Tongue (tissue), 1 donor: ENCODE measurements at regions not wholly inside any gene's neighbourhood (a gene's known extent, or its start where the extent isn't known, plus 50 kb on each side); places are given as distances from the start of the nearest gene placed in this dataset.
"Not testable (repeated sequence)": the region's sequence is repeated elsewhere in the genome, so short reads cannot be mapped to it uniquely, and the experiment has no call there.

ENCODE experiments used
- DNase-seq: peaks from one replicate; pipeline ENCODE4 v3.0.0-alpha.2; 2015

DNA sequence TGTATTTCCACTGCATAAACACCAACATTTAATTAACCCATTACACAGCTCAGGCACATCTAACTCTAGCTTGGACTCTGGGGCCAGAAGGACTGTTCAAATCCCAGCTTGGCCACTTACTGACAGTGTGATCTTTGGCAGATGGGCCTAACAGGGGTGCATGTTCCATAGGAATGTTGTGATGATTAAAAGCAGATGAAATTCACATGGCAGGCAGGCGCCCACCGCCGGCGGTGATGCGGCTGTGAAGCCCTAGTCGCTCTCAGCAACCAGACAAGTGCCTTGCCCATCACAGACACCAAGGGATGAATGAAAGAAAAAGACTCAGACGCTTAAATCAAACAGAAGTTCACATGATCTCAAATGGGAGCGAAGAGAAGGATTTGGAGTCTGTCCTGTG is 84.6 kb upstream of the WSB1 start:
- DNase-seq = no peak

DNA sequence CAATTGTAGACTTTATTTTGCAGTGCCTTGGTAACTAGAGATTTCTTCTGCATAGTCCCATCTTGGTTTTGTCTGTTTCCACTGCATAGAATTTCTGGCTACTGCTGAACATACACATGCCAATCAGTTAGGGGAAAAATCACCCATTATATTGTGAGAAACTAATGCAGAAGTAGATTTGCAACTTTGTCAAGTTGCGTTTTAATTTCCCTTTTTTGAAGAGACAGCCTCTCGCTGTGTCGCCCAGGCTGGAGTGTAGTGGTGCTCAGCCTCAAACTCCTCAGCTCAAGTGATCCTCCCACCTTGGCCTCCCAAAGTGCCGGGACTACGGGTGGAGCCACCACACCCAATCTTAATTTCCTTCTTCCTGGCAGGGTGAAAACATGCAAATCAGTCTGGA is 83.1 kb upstream of the WSB1 start:
- DNase-seq = not testable (repeated sequence)

DNA sequence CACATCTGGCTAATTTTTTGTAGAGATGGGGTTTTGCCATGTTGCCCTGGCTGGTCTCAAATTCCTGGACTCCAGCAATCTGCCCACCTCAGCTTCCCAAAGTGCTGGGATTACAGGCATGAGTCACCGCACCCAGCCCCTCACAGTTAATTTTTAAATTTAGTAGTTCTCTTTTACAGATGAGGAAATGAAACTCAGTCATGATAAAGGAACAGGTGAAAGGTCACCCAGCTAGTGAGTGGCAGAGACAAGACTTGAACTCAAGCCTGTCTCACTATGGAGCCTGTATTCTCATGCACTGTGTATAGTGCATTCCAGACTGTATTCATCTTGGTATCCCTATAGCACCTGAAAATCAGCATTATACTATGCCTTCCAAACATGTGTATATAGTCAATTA is 77.1 kb upstream of the WSB1 start:
- DNase-seq = no peak

DNA sequence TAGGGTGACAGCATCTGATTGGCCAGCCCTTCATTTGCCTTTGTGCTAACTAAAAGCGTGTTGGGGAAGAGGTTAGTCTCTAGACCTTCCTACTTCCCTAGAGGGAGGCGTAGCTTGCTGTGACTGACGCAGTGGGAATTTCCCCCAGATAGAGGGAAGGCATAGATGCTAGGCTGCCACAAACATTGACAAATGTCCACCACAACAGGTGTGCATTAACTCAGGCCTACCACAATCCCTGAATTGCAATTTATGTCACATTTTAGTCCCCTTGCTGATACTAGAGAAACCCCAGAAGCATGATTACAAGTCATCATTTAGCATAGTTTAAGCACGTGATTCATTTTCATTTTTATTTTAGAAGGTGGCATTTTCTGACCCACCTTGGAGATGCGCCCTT is 76.3 kb upstream of the WSB1 start:
- DNase-seq = no peak

DNA sequence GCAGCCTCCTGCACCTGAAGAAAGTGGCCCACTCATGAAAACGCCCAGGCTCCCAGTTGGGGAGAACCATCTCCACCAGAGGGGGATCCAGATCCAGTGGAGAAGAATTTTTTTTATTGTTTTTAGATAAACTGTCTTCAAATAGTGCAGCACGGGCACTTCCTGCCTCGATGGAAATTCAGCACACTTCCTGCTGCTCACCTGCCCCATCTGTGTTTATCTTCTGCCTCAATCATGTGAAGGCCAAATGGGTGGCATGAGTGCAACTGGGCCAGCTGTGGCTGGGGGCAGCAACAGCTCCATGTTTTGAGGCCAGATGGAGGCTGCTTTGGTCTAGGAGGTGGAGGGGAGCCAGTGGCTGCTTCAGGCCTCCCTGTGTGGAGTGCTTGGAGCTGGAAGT is 75.9 kb upstream of the WSB1 start:
- DNase-seq = no peak

DNA sequence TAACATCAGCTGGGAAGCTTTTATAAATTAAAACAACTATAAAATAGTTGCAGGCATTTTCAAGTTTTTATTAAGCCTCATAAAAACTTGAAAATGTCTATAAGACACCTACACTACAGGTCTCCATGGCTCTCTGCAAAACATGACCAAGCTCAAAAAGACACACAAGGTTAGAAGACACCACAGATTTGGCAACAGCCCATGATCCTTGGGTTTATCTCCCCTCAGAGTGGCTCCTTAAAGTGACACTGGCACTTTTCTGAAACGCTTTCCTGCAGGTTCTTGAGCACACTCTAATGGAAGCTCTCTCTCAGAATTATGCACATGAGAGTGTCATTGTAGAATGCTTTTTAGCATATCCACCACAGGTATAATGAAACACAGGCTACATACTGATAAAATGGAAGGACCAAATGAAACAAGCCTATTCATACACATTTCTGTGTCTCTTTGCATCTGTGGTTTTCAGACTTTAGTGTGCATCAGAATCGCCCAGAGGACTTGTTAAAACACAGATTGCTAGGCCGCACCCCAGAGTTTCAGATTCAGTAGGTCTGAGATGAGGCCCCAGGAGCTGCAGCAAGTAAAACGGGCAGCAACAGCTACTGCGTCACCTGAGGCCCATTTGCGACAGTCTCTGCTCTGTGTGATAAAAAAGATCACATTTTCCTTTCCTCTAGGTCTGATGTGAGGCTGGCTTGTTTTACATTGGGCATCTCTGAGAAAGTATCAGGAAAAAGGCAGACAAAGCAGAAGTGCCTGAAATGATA is 75.0 kb upstream of the WSB1 start:
- no peak for DNase-seq

DNA sequence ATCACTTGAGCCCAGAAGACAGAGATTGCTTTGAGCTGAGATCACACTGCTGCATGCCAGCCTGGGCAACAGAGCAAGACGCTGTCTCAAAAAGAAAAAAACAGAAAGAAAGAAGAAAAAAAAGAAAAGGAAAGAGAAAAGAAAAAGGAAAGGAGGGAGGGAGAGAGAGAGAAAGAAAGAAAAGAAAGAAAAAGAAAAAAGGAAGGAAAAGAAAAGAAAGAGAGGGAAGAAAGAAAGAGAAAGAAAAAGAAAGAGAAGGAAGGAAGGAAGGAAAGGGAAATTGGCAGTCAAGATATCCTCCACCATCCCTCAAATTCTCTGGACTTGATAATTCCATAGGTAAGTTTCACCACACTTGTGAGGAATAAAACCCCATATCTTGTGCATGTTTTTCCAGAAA is 71.4 kb upstream of the WSB1 start:
- DNase-seq = no peak

DNA sequence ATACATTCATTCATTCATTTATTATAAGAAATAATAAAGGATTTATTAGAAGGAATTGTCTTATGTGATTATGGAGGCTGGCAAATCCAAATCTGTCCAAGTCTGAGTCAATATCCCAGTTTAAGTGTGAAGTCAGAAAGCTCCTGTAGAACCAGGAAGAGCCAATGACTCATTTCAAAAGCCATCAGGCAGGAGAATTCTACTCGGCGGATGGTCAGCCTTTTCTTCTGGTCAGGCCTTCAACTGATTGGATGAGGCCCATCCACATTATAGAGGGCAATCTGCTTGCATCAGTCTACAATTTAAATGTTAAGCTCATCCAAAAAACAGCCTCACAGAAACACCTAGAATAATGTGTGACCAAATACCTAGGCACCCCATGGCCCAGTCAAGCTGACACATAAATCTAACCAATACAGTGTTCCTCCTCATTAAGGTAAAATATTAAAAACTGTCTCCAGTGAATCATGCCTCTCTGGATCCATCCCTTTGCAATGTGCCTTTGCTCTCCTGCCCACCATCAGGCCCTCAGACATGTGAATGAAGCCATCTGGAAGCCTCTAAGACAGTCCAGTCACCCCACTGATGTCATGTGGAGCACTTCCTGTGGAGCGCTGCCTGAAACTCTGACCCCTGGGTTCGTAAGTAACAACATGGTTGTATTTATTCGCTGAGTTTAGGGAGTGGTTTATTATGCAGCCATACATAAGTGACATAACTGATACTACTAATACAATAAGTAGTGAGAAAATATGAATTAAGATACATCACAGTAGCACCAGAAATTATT is 69.2 kb upstream of the WSB1 start:
- no peak for DNase-seq

DNA sequence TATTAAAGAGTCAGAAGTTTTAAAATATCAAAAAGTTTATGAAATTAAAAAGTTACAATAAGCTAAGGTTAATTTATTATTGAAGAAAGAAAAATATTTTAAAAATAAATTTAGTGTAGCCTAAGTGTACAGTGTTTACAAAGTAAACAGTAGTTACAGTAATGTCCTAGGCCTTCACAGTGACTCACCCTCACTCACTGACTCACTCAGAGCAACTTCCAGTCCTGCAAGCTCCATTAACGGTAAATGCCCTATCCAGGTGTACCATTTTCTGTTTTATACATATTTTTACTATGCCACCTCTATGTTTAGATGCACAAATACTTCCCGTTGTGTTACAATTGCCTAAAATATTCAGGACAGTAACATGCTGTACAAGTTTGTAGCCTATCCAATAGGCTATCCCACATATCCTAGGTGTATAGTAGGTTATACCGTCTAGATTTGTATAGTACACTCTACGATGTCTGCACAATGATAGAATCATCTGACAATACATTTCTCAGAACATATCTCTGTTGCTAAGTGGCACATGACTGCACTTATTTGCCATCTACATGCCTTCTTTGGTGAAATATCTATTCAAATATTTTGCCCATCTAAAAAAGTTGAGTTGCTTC is 67.2 kb upstream of the WSB1 start:
- DNase-seq = no peak

DNA sequence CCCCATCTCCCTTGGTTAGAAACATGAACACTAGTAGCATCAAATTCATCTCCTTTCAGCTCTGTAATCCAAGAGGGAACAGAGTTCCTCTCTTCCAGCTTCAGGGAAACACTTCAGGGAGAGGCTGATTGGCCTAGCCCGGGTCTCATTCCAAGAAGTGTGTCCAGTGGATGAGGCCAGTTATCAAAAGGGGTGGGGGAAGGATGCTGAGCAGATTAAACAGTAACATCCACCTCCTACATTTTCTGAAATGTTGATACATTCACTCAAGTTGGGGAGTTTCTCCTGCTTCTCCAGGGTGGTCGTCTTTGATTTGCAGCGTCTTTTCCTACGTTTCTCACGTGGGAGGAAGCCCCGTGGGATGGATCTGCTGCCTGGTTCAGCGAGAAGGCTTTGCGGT is 62.9 kb upstream of the WSB1 start:
- no peak for DNase-seq

DNA sequence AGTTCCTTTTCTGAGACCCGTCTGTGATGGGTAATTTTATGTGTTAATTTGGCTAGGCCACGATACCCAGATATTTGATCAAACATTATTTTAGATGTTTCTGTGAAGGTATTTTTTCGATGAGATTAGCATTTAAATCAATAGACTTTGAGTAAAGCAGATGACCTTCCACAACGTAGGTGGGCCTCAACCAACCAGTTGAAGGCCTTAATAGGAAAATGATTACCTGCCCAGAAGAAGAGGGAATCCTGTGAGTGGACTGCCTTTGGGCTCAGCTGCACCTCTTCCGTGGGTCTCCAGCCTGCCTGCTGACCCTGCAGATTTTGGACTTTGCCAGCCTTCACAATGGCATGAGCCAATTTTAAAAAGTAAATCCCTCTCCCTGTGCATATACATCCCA is 61.6 kb upstream of the WSB1 start:
- no peak for DNase-seq

DNA sequence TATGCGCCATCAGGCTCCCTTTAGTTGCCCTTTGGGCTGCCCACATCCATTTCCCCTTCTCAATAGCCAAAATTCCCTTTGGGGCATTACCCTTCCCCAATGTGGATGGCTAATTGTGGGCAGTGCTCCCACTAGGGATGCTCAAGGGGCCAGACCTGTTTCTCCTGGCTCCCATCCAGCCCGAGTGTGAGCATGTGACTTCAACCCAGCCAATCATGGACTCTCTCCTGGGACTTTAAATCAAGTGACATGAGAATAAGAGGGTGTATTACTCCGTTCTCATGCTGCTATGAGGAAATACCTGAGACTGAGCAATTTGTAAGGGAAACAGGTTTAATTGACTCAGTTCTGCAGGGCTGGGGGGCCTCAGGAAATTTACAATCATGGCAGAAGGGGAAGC is 60.9 kb upstream of the WSB1 start:
- DNase-seq = no peak

DNA sequence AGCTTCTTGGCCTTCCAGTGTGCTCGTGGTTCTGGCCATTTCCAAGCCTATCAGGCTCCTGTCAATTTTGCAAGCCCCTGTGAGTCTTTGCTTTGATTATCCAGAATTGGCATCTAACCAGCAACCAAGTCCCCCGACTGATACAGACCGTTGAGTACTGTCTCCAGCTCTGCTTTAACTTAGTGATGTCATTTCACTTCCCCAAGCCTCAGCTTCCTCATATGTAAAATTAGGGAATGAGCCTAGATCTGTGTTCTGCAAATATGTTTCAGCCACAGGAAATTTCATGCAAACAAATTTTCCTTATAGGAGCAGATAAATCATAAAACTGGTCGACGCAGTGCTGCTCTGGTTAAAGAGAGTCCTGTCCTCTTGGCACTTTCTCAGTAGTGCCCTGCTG is 60.1 kb upstream of the WSB1 start:
- no peak for DNase-seq

DNA sequence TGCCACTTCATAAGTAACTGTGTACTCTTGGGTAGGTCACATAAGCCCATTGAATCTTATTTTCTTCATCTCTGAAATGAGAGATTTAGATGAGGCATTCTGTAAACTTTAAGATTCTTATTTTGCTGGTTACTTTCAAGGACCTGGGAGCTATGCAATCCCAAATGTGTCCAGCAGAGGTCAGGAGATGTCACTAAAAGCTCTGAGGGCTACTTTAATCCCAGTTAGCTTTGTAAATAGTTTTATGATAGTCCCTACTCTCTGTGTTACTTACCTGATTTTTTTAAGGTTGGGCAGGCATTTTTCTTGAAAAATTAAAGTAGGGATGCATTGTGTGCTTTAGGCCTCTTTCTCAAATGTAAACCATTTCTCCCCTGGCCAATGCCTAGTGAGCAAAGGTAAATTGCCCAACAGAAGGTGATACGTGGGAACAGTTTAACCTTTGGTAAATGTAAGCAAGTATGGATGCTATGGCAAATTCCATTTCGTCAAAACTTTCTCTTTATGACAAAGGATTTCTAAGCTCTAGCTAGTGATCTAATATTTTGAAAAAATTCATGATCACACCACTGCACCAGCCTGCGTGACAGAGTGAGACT is 57.1 kb upstream of the WSB1 start:
- DNase-seq = peak; percentile 89

DNA sequence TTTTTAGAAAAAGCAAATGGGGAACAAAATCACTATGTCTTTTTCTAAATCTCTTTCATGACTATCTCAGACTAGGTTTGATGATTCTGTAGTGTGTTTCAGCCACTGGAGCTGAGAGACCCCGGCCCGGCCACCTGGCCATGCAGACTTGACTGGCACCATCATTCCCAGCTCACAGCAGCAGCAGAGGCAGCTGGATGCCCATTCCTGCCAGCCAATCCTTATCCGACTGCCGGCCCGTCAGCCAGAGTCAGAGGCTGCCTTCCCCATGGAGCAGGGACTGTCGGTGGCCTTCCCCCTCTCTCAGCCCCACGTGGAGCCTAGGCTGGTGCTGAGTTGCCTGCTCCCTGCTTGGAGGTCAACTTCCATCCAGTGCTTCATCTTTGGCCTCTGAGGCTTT is 56.0 kb upstream of the WSB1 start:
- DNase-seq = no peak

DNA sequence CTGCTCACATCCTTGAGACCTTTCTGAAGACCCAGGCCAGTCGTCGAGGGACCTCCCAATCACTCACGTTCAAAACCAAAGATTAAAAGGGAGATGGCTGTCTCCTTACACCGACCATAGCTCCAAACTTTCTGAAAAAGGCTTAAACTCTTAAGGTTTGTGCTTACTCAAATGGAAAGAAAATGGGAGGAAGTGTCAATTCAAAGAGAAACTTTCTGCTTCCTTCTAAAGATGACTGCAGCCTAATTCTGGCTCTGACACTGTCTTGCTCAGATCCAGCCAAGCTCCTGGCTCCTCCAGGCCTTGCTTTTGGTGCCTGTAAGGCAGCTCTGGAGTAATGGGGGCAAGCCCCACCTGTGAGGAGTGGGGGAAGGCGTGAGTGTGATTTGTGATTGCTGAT is 54.9 kb upstream of the WSB1 start:
- DNase-seq = no peak

DNA sequence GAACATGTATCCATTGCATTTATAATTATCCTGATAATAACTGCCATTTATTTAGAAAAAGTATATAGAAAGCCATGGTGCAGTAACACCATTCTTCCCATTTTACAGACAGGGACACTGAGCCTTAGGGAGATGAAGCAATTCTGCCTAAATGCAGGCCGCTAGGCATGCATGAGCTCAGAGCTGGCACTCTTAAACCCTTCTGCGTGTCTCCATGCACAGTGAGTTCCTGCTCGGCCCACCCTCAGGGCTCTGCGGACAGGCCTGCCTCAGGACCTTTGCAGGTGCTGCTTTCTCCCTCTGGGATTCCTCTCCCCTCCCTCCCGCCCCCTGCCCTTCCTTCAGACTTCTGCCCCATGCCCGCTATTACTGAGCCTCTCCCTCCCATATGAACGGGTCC is 54.3 kb upstream of the WSB1 start:
- DNase-seq = no peak

DNA sequence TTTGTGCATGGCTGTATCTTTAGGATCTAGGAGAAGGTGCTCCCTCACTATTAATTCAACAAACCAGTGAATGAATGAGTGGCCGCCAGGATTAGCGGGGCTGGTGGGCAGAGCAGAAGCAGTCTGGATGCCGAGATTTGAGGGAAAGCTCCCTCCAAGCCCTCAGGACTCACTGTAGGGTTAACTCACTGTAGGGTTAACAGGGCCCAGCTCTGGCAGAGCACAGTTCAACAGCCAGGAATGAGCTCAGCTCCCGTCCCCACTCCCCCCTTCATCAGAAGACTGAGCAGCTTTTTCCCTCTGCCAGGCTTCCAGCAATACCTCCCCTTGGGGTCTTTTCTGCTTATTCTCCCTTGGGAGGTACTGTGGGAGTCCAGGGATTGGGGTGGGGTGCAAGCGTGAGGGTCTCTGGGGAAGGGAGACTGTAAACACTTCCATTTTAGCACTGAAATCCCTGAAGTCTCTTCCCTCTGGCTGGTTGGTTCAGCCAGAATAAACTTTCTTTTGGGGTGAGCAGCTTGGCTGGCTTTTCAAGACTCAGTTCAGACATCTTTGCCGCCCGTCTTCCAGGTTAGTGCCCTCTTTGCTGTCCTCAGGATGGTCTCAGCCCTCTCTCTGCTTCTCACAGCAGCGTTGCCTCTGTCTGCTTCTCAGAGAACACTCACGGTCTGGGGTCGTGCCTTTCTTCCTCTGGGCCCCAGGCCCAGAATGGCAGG is 53.7 kb upstream of the WSB1 start:
- DNase-seq = no peak

DNA sequence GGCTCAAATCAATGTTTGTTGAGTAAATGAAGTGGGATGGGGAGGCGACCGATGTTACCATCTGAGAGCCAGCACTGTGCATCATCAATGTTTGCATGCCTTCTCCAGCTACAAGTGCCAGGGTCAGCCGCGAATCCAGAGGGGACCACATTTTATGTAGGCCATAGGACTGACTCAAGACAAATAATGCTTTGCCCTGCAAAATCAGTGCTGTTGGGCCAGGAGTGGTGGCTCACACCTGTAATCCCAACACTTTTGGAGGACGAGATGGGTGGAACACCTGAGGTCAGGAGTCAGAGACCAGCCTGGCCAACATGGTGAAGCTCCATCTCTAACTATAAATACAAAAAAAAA is 53.1 kb upstream of the WSB1 start:
- DNase-seq = no peak

DNA sequence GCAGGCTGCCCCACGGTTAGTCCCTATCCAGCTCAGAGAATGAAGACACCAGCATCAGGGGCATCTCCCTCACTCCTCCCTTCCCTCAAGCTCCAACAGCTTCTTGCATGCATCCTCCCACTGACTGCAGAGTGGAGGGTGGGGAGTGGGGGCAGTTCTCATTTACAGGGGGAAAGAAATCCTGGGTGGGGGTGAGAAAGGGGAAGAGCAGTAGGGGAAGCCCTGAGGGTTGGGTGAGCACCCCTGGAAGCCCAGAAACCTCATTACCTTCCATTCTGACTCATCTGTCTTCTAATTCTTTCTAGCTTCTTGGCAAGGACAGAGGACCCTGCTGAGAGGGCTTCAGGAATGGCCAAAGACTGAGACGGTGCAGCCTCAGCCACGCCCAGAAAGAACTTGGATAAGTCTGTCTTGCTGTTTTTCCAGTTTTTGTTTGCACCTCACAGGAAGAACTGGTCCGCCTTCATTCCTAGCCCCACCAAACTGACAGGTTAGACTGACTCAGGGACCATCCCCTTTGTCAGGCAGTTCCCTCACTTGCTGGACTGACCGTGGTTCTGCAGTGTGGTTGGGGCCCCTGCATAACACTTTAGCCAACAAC is 52.5 kb upstream of the WSB1 start:
- peak; percentile 67 for DNase-seq

DNA sequence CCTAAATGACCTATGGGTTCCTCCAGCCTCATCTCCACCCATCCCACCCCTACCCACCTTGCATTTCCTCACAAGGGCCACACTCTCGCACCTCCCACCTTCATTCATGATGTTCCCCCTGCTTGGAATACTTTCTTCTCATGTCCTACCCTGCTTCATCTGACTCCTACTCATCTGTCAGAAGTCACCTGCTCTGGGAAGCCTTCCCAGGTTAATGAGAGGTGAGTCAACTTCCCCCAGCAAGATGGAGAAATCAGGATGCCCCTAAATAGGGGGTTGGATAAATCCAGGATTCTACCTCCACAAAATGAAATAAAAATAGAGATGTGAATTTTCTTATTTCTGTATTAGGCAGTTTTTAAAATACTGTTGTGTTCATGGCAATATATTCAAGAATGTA is 51.0 kb upstream of the WSB1 start:
- DNase-seq = no peak

DNA sequence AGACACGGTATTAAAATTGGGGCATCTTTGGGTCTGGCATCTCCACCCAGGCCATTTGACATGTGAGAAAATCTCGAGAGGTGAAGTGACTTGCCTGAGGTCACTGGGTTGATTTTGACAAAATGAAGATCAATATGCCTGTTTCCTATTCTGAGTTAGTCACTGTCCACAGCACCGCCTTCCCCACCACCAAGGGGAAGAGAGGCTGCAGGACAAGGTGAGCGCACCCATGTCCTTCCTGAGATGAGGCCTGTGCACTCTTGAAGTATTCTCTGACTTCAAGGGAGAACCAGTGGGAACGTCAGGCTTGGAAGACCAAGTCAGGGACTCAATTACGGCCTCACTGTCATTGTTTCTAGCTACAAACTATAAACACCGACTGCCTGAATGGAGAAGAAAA is 49.9 kb upstream of the WSB1 start:
- DNase-seq = no peak
